ENCODE measurements at regions not wholly inside any gene's neighbourhood (a gene's known extent, or its start where the extent isn't known, plus 50 kb on each side); places are given as distances from the start of the nearest gene placed in this dataset.

GRCh38 chr10:104527013-104527412, 114.1 kb upstream of the SORCS3 start:
- no peaks in the 10 kb centered on the region for H3K9me3 ChIP-seq
- H3K27me3 ChIP-seq: no peaks in the 10 kb centered on the region
- no peaks in the 10 kb centered on the region for H3K4me1 ChIP-seq
- intact Hi-C loops (cut with DNase I): no loop called here
- H3K4me3 ChIP-seq: no peak overlapping the region
- TF ChIP-seq CTCF (IDR thresholded peaks at IDR 0.05): no peak
- H3K27ac ChIP-seq: no peak overlapping the region
- H3K36me3 ChIP-seq: no peaks in the 10 kb centered on the region
- DNase-seq (ENCODE audit: low spot score in 2 of 2): no peak

DNA sequence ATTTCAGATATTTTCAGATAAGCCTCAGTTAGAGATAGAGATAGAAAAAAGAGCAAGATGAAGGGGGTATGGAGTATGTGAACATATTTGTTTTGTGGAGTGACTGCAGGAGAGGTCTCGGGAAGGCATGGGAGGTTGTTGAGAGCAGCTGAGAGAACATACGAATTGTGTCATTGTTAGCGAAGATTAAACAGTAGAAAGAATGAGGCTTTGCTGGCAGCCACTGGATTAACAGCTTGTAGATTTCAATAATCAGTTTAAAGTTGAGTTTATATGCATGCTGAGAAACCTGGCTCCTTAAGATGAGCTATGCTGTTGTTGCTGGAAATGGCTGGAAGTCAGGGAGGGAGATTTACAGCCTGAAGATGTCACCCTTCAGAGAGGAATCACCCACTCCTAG, 100.9 kb upstream of the SORCS3 start:
- Histone ChIP-seq H3K9me3 (no peaks in the 10 kb centered on the region), H3K4me1 (no peaks in the 10 kb centered on the region), H3K4me3 (no peak overlapping the region), H3K27me3 (no peaks in the 10 kb centered on the region), H3K36me3 (no peaks in the 10 kb centered on the region), H3K27ac (no peak overlapping the region)
- intact Hi-C loops (cut with DNase I): no loop called here
- no peak for DNase-seq (ENCODE audit: low spot score in 2 of 2)
- no peak for TF ChIP-seq CTCF (IDR thresholded peaks at IDR 0.05)

- intact Hi-C loops (cut with DNase I): no loop called here
- H3K27me3 ChIP-seq: no peaks in the 10 kb centered on the region
- H3K4me3 ChIP-seq: no peak overlapping the region
- H3K27ac ChIP-seq: no peak overlapping the region
- H3K9me3 ChIP-seq: no peaks in the 10 kb centered on the region
- DNase-seq (ENCODE audit: low spot score in 2 of 2): no peak
- no peaks in the 10 kb centered on the region for H3K36me3 ChIP-seq
- no peak for TF ChIP-seq CTCF (IDR thresholded peaks at IDR 0.05)
- H3K4me1 ChIP-seq: no peaks in the 10 kb centered on the region
These were observed 99.3 kb upstream of the SORCS3 start for GRCh38 chr10:104541820-104542219.

GRCh38 chr10:104546336-104546735, 94.8 kb upstream of the SORCS3 start:
- no peak for TF ChIP-seq CTCF (IDR thresholded peaks at IDR 0.05)
- H3K27ac ChIP-seq: no peak overlapping the region
- no peaks in the 10 kb centered on the region for H3K4me1 ChIP-seq
- intact Hi-C loops (cut with DNase I): no loop called here
- H3K4me3 ChIP-seq: no peak overlapping the region
- DNase-seq (ENCODE audit: low spot score in 2 of 2): no peak
- H3K27me3 ChIP-seq: no peaks in the 10 kb centered on the region
- no peaks in the 10 kb centered on the region for H3K9me3 ChIP-seq
- H3K36me3 ChIP-seq: no peaks in the 10 kb centered on the region

- no peak overlapping the region for H3K4me3 ChIP-seq
- no peaks in the 10 kb centered on the region for H3K36me3 ChIP-seq
- no peak for DNase-seq (ENCODE audit: low spot score in 2 of 2)
- H3K27me3 ChIP-seq: no peaks in the 10 kb centered on the region
- no peak for TF ChIP-seq CTCF (IDR thresholded peaks at IDR 0.05)
- no peak overlapping the region for H3K27ac ChIP-seq
- intact Hi-C loops (cut with DNase I): no loop called here
- H3K9me3 ChIP-seq: no peaks in the 10 kb centered on the region
- H3K4me1 ChIP-seq: no peaks in the 10 kb centered on the region
These were observed 94.3 kb upstream of the SORCS3 start for GRCh38 chr10:104546756-104547155.

DNA sequence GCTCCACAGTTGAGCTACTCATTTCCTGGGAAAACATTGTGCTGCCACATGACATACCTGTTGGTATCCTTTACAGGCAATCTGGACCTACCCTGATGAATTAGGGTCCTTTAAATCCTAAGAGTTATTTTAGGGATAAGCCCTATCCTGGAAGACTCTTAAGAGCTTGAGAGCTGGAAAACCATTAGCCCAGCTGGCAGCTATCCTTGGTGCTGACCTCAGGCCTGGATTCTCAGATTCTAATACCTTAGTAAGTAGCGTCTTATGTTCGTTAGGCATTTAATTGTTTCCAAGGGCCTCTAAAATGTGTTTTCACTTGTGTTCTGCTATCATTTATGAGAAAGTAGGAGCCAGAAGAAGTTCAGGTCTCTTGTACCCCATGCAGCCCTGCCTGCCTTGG, 93.0 kb upstream of the SORCS3 start:
- Histone ChIP-seq H3K4me3 (no peak overlapping the region), H3K36me3 (no peaks in the 10 kb centered on the region), H3K4me1 (no peaks in the 10 kb centered on the region), H3K27me3 (no peaks in the 10 kb centered on the region), H3K9me3 (no peaks in the 10 kb centered on the region), H3K27ac (no peak overlapping the region)
- no peak for TF ChIP-seq CTCF (IDR thresholded peaks at IDR 0.05)
- DNase-seq (ENCODE audit: low spot score in 2 of 2): no peak
- intact Hi-C loops (cut with DNase I): no loop called here
